HG03108 (cell line): ENCODE measurements at regions not wholly inside any gene's neighbourhood (a gene's known extent, or its start where the extent isn't known, plus 50 kb on each side); places are given as distances from the start of the nearest gene placed in this dataset.

Experiments
- ATAC-seq: cut with Tn5 transposase; IDR thresholded peaks from one replicate; pipeline ENCODE4 v1.9.1; 2021; ENCODE audit warnings: moderate library complexity; ENCODE audit not compliant: unreplicated experiment

- no peak for ATAC-seq
Measured at GRCh38 chr14:101174522-101174838, 271.0 kb upstream of the RTL1 start.

GRCh38 chr14:101174980-101175606, 271.6 kb upstream of the RTL1 start:
- ATAC-seq = no peak

- ATAC-seq = no peak
Measured at GRCh38 chr14:101175731-101176534, 272.4 kb upstream of the RTL1 start.

GRCh38 chr14:101176535-101177205, 273.1 kb upstream of the RTL1 start:
- ATAC-seq = no peak

GRCh38 chr14:101177301-101177971, 273.9 kb upstream of the RTL1 start:
- no peak for ATAC-seq

GRCh38 chr14:101178184-101179072, 274.9 kb upstream of the RTL1 start:
- ATAC-seq = no peak

- no peak for ATAC-seq
Measured at GRCh38 chr14:101179691-101180211, 276.2 kb upstream of the RTL1 start.

- ATAC-seq = no peak
Measured at GRCh38 chr14:101181446-101182313, 278.2 kb upstream of the RTL1 start.

GRCh38 chr14:101182476-101182875, 279.0 kb upstream of the RTL1 start:
- no peak for ATAC-seq

- no peak for ATAC-seq
Measured at GRCh38 chr14:101183376-101184103, 280.0 kb upstream of the RTL1 start.

- ATAC-seq = no peak
Measured at GRCh38 chr14:101184104-101184455, 280.6 kb upstream of the RTL1 start.

GRCh38 chr14:101184572-101184971, 281.1 kb upstream of the RTL1 start:
- ATAC-seq = no peak

GRCh38 chr14:101185073-101185835, 281.7 kb upstream of the RTL1 start:
- ATAC-seq = no peak

GRCh38 chr14:101185946-101186345, 282.4 kb upstream of the RTL1 start:
- ATAC-seq = no peak

- ATAC-seq = no peak
Measured at GRCh38 chr14:101186544-101186943, 283.0 kb upstream of the RTL1 start.

- no peak for ATAC-seq
Measured at GRCh38 chr14:101186992-101187815, 283.7 kb upstream of the RTL1 start.
